ENCODE measurements at regions not wholly inside any gene's neighbourhood (a gene's known extent, or its start where the extent isn't known, plus 50 kb on each side); places are given as distances from the start of the nearest gene placed in this dataset.

DNA sequence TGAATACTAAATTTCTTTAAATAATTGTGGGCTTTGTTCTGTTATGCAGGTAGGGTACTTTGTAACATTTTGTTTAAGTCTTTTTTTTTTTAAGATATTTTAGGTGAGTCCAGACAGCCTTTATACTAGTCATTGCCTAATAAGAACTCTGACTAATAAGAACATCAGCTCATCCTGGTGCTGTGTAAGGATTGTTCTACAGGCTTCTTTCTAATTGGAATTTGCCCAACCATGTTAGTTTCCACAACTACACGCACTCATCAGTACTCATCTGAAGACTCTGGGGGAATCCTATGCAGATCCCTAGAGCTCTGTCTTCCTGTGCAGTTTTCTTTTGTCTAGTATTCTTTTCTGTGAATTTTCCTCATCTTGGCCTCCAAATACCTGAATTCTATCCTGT is 741.8 kb downstream of the IGSF11 start:
- TF ChIP-seq CTCF (IDR thresholded peaks at IDR 0.05) (no peak), POLR2AphosphoS5 (IDR thresholded peaks at IDR 0.05; ENCODE audit: insufficient read depth in 1 of 2, low read depth in 1 of 2) (no peak), POLR2A (IDR thresholded peaks at IDR 0.05) (no peak)
